Vagina (tissue), 2 donors: ENCODE measurements at regions not wholly inside any gene's neighbourhood (a gene's known extent, or its start where the extent isn't known, plus 50 kb on each side); places are given as distances from the start of the nearest gene placed in this dataset.

Experiments used
- DNase-seq, 2 donors: peaks; one replicate each; pipeline ENCODE4 v3.0.0-alpha.2; 2017; ENCODE audit errors: extremely low spot score in 2 of 2
- H3K27ac ChIP-seq: fragments of 200-600 bp; sonication (generic); one replicate; pipeline ENCODE4 v1.5.1; 2019
- H3K27me3 ChIP-seq: fragments of 200-600 bp; sonication (generic); one replicate; pipeline ENCODE4 v1.5.1; 2019
- H3K36me3 ChIP-seq, 2 donors: fragments of 200-600 bp; sonication (generic); one replicate each; pipeline ENCODE4 v1.5.1; 2017 to 2019
- H3K4me1 ChIP-seq: fragments of 200-600 bp; sonication (generic); one replicate; pipeline ENCODE4 v1.5.1; 2019
- H3K4me3 ChIP-seq, 2 donors: fragments of 200-600 bp; sonication (generic); 1 replicate in 1 of 2; 2 replicates in 1 of 2; pipeline ENCODE4 v1.5.1; 2016 to 2019
- H3K9me3 ChIP-seq: fragments of 200-600 bp; sonication (generic); one replicate; pipeline ENCODE4 v1.5.1; 2019
- CTCF ChIP-seq, 3 experiments: fragments of 450-650 bp in 2 of 3; fragments of 200-600 bp in 1 of 3; sonication (generic) in 1 of 3; IDR thresholded peaks; one replicate each; pipeline ENCODE4 v1.5.1; 2017 to 2019; ENCODE audit warnings: antibody characterized with exemption in 3 of 3, mild to moderate bottlenecking in 2 of 3, moderate library complexity in 2 of 3
- POLR2A ChIP-seq, 2 donors: fragments of 450-650 bp; IDR thresholded peaks; one replicate each; pipeline ENCODE4 v1.6.1; 2017; ENCODE audit warnings: antibody characterized with exemption in 2 of 2, mild to moderate bottlenecking in 2 of 2, moderate library complexity in 2 of 2
- POLR2AphosphoS5 ChIP-seq, 2 donors: sonication (generic); formaldehyde crosslinking; IDR thresholded peaks; one replicate each; pipeline ENCODE4 v1.9.0; 2017; ENCODE audit warnings: antibody characterized with exemption in 2 of 2, mild to moderate bottlenecking in 2 of 2, low read depth in 1 of 2; ENCODE audit not compliant: insufficient read depth in 1 of 2
- intact Hi-C: fragments of 100-400 bp; cut with DNase I; formaldehyde crosslinking; loops from one replicate; pipeline ENCODE4 v1.15.1; 2023

GRCh38 chr9:71594541-71594940, 173.8 kb downstream of the CEMIP2 start:
- H3K4me1 ChIP-seq = no peaks in the 10 kb centered on the region
- intact Hi-C loops = no loop called here

GRCh38 chr9:71592400-71592799, 175.9 kb downstream of the CEMIP2 start:
- H3K36me3 ChIP-seq = no peaks in the 10 kb centered on the region
- intact Hi-C loops = no loop called here
- H3K27me3 ChIP-seq = no peaks in the 10 kb centered on the region
- H3K9me3 ChIP-seq = no peaks in the 10 kb centered on the region
- no peak for DNase-seq
- H3K4me1 ChIP-seq = no peaks in the 10 kb centered on the region
- TF ChIP-seq CTCF (IDR thresholded peaks at IDR 0.05) = no peak
- no peak for TF ChIP-seq POLR2AphosphoS5 (IDR thresholded peaks at IDR 0.05; ENCODE audit: insufficient read depth in 1 of 2, low read depth in 1 of 2)
- no peak for TF ChIP-seq POLR2A (IDR thresholded peaks at IDR 0.05)
- H3K27ac ChIP-seq = no peak overlapping the region
- H3K4me3 ChIP-seq = no peak overlapping the region

More at GRCh38 chr9:71594541-71594940, 173.8 kb downstream of the CEMIP2 start:
- no peak for DNase-seq
- Histone ChIP-seq H3K36me3 (no peaks in the 10 kb centered on the region), H3K4me3 (no peak overlapping the region), H3K27me3 (no peaks in the 10 kb centered on the region), H3K9me3 (no peaks in the 10 kb centered on the region), H3K27ac (no peak overlapping the region)
- no peak for TF ChIP-seq CTCF (IDR thresholded peaks at IDR 0.05)
- TF ChIP-seq POLR2AphosphoS5 (IDR thresholded peaks at IDR 0.05; ENCODE audit: insufficient read depth in 1 of 2, low read depth in 1 of 2) = no peak
- no peak for TF ChIP-seq POLR2A (IDR thresholded peaks at IDR 0.05)

GRCh38 chr9:71590362-71590761, 178.0 kb downstream of the CEMIP2 start:
- TF ChIP-seq POLR2A (IDR thresholded peaks at IDR 0.05) (no peak), POLR2AphosphoS5 (IDR thresholded peaks at IDR 0.05; ENCODE audit: insufficient read depth in 1 of 2, low read depth in 1 of 2) (no peak), CTCF (IDR thresholded peaks at IDR 0.05) (no peak)
- DNase-seq = no peak

GRCh38 chr9:71589612-71590011, 178.7 kb downstream of the CEMIP2 start:
- intact Hi-C loops = no loop called here
- no peak for TF ChIP-seq POLR2AphosphoS5 (IDR thresholded peaks at IDR 0.05; ENCODE audit: insufficient read depth in 1 of 2, low read depth in 1 of 2)
- no peak for TF ChIP-seq POLR2A (IDR thresholded peaks at IDR 0.05)
- TF ChIP-seq CTCF (IDR thresholded peaks at IDR 0.05) = no peak
- no peak for DNase-seq
- no peak overlapping the region for H3K4me3 ChIP-seq
- no peak overlapping the region for H3K27ac ChIP-seq
- no peaks in the 10 kb centered on the region for H3K27me3 ChIP-seq
- no peaks in the 10 kb centered on the region for H3K9me3 ChIP-seq
- no peaks in the 10 kb centered on the region for H3K4me1 ChIP-seq
- no peaks in the 10 kb centered on the region for H3K36me3 ChIP-seq

More at GRCh38 chr9:71590362-71590761, 178.0 kb downstream of the CEMIP2 start:
- Histone ChIP-seq H3K36me3 (no peaks in the 10 kb centered on the region), H3K4me3 (no peak overlapping the region), H3K9me3 (no peaks in the 10 kb centered on the region), H3K27me3 (no peaks in the 10 kb centered on the region), H3K4me1 (no peaks in the 10 kb centered on the region), H3K27ac (no peak overlapping the region)
- intact Hi-C loops = no loop called here

GRCh38 chr9:71587576-71588362, 180.5 kb downstream of the CEMIP2 start:
- Histone ChIP-seq H3K4me1 (no peaks in the 10 kb centered on the region), H3K36me3 (no peaks in the 10 kb centered on the region), H3K9me3 (no peaks in the 10 kb centered on the region), H3K27ac (no peak overlapping the region), H3K4me3 (no peak overlapping the region), H3K27me3 (no peaks in the 10 kb centered on the region)
- TF ChIP-seq POLR2AphosphoS5 (IDR thresholded peaks at IDR 0.05; ENCODE audit: insufficient read depth in 1 of 2, low read depth in 1 of 2) (no peak), POLR2A (IDR thresholded peaks at IDR 0.05) (no peak), CTCF (IDR thresholded peaks at IDR 0.05) (no peak)
- intact Hi-C loops = no loop called here
- DNase-seq = no peak
